Posterior vena cava (tissue), 2 donors: ENCODE measurements at regions not wholly inside any gene's neighbourhood (a gene's known extent, or its start where the extent isn't known, plus 50 kb on each side); places are given as distances from the start of the nearest gene placed in this dataset.
"Not testable (repeated sequence)": the region's sequence is repeated elsewhere in the genome, so short reads cannot be mapped to it uniquely, and the experiment has no call there.

Experiments used
- DNase-seq: peaks from one replicate; pipeline ENCODE4 v3.0.0-alpha.2; 2020; ENCODE audit warnings: low spot score
- intact Hi-C, 2 donors: fragments of 100-400 bp; cut with DNase I; formaldehyde crosslinking; loops; one replicate each; pipeline versions ENCODE4 v1.14.1 to v1.14.2; 2022 to 2023
- donor health status: DM: yes; HTN: yes; CAD: no.
- donor health status: DM: yes; HTN: yes; CAD: no.

- intact Hi-C loops, DNase-seq: not testable (repeated sequence)
Measured at GRCh38 chr18:15164446-15164845, 416.5 kb downstream of the ANKRD30B start.

GRCh38 chr18:15165048-15165447, 417.1 kb downstream of the ANKRD30B start:
- intact Hi-C loops = no loop called here
- no peak for DNase-seq

GRCh38 chr18:15193028-15193427, 445.1 kb downstream of the ANKRD30B start:
- intact Hi-C loops, DNase-seq: not testable (repeated sequence)

GRCh38 chr18:15193813-15194212, 445.8 kb downstream of the ANKRD30B start:
- DNase-seq, intact Hi-C loops: not testable (repeated sequence)

GRCh38 chr18:15197338-15198115, 449.6 kb downstream of the ANKRD30B start:
- DNase-seq = peak; percentile 71
- intact Hi-C loops = not testable (repeated sequence)

GRCh38 chr18:15198116-15198389, 450.1 kb downstream of the ANKRD30B start:
- DNase-seq = no peak
- intact Hi-C loops = no loop called here
